ENCODE measurements at regions not wholly inside any gene's neighbourhood (a gene's known extent, or its start where the extent isn't known, plus 50 kb on each side); places are given as distances from the start of the nearest gene placed in this dataset.
A peak's percentile ranks its signal among the peaks of the same experiment; 100 is the strongest.

- no peak for TF ChIP-seq ZNF114 (CRISPR knock-in tag; IDR thresholded peaks at IDR 0.05)
- TF ChIP-seq STAT1 (IDR thresholded peaks at IDR 0.05; ENCODE audit: unreplicated experiment): no peak
- TF ChIP-seq POLR2AphosphoS5 (IDR thresholded peaks at IDR 0.05; ENCODE audit: low read depth): no peak
- TF ChIP-seq, protein P1, sequence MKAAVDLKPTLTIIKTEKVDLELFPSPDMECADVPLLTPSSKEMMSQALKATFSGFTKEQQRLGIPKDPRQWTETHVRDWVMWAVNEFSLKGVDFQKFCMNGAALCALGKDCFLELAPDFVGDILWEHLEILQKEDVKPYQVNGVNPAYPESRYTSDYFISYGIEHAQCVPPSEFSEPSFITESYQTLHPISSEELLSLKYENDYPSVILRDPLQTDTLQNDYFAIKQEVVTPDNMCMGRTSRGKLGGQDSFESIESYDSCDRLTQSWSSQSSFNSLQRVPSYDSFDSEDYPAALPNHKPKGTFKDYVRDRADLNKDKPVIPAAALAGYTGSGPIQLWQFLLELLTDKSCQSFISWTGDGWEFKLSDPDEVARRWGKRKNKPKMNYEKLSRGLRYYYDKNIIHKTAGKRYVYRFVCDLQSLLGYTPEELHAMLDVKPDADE (IDR thresholded peaks at IDR 0.05): no peak
Observed at GRCh38 chr3:144096016-144096415, 124.4 kb downstream of the DIPK2A start (continued).

- Histone ChIP-seq H3K4me3 (no peak overlapping the region), H3F3A (replicated peaks; ENCODE audit: low read depth) (no peaks in the 10 kb centered on the region), H3K36me3 (ENCODE audit: insufficient read depth) (no peaks in the 10 kb centered on the region; the same call in 1 of the 2 replicates), H3K9me2 (ENCODE audit: insufficient read depth) (peaks cover 2% of the 10 kb centered on the region), H3K27me3 (ENCODE audit: insufficient read depth) (no peaks in the 10 kb centered on the region), H3K27ac (ENCODE audit: low read depth) (peak overlapping the region; percentile 63; the same call in 1 of the 2 replicates), H4K20me1 (replicated peaks; ENCODE audit: insufficient read depth) (no peaks in the 10 kb centered on the region), H3K79me2 (replicated peaks; ENCODE audit: insufficient read depth) (no peaks in the 10 kb centered on the region), H2AFZ (peak overlapping the region; percentile 74), H3K4me1 (ENCODE audit: insufficient read depth) (peaks cover 15% of the 10 kb centered on the region), H3K4me2 (no peak overlapping the region)
- Mint-ChIP-seq H3K27me3 (ENCODE audit: insufficient read depth, low read depth, poor library complexity) (peaks cover 1% of the 10 kb centered on the region), H3K36me3 (ENCODE audit: low read depth) (peaks cover 30% of the 10 kb centered on the region; the same call in 2 of the 3 replicates), H3K4me3 (no peak overlapping the region), H3K9me3 (peaks cover 36% of the 10 kb centered on the region), H3K4me1 (peaks cover 14% of the 10 kb centered on the region; the same call in 2 of the 3 replicates), H3K27ac (no peak overlapping the region)
- no peak for DNase-seq (ENCODE audit: low spot score)
- peak; percentile 80 for ATAC-seq
- TF ChIP-seq JUNB (IDR thresholded peaks at IDR 0.05; ENCODE audit: unreplicated experiment) (no peak), EZH2 (IDR thresholded peaks at IDR 0.05; ENCODE audit: low read depth, unreplicated experiment) (no peak), CTCF (conservative IDR thresholded peaks at IDR 0.05; ENCODE audit: low read depth in 2 of 2) (no peak), REST (IDR thresholded peaks at IDR 0.05; ENCODE audit: unreplicated experiment) (no peak), ZNF114 (CRISPR knock-in tag; IDR thresholded peaks at IDR 0.05) (no peak), NANOG (IDR thresholded peaks at IDR 0.05; ENCODE audit: borderline replicate concordance) (no peak), POLR2AphosphoS5 (IDR thresholded peaks at IDR 0.05; ENCODE audit: low read depth) (no peak), ZNF331 (CRISPR knock-in tag; IDR thresholded peaks at IDR 0.05; ENCODE audit: low read depth) (no peak), STAT1 (IDR thresholded peaks at IDR 0.05; ENCODE audit: unreplicated experiment) (no peak)
- TF ChIP-seq, protein P2, sequence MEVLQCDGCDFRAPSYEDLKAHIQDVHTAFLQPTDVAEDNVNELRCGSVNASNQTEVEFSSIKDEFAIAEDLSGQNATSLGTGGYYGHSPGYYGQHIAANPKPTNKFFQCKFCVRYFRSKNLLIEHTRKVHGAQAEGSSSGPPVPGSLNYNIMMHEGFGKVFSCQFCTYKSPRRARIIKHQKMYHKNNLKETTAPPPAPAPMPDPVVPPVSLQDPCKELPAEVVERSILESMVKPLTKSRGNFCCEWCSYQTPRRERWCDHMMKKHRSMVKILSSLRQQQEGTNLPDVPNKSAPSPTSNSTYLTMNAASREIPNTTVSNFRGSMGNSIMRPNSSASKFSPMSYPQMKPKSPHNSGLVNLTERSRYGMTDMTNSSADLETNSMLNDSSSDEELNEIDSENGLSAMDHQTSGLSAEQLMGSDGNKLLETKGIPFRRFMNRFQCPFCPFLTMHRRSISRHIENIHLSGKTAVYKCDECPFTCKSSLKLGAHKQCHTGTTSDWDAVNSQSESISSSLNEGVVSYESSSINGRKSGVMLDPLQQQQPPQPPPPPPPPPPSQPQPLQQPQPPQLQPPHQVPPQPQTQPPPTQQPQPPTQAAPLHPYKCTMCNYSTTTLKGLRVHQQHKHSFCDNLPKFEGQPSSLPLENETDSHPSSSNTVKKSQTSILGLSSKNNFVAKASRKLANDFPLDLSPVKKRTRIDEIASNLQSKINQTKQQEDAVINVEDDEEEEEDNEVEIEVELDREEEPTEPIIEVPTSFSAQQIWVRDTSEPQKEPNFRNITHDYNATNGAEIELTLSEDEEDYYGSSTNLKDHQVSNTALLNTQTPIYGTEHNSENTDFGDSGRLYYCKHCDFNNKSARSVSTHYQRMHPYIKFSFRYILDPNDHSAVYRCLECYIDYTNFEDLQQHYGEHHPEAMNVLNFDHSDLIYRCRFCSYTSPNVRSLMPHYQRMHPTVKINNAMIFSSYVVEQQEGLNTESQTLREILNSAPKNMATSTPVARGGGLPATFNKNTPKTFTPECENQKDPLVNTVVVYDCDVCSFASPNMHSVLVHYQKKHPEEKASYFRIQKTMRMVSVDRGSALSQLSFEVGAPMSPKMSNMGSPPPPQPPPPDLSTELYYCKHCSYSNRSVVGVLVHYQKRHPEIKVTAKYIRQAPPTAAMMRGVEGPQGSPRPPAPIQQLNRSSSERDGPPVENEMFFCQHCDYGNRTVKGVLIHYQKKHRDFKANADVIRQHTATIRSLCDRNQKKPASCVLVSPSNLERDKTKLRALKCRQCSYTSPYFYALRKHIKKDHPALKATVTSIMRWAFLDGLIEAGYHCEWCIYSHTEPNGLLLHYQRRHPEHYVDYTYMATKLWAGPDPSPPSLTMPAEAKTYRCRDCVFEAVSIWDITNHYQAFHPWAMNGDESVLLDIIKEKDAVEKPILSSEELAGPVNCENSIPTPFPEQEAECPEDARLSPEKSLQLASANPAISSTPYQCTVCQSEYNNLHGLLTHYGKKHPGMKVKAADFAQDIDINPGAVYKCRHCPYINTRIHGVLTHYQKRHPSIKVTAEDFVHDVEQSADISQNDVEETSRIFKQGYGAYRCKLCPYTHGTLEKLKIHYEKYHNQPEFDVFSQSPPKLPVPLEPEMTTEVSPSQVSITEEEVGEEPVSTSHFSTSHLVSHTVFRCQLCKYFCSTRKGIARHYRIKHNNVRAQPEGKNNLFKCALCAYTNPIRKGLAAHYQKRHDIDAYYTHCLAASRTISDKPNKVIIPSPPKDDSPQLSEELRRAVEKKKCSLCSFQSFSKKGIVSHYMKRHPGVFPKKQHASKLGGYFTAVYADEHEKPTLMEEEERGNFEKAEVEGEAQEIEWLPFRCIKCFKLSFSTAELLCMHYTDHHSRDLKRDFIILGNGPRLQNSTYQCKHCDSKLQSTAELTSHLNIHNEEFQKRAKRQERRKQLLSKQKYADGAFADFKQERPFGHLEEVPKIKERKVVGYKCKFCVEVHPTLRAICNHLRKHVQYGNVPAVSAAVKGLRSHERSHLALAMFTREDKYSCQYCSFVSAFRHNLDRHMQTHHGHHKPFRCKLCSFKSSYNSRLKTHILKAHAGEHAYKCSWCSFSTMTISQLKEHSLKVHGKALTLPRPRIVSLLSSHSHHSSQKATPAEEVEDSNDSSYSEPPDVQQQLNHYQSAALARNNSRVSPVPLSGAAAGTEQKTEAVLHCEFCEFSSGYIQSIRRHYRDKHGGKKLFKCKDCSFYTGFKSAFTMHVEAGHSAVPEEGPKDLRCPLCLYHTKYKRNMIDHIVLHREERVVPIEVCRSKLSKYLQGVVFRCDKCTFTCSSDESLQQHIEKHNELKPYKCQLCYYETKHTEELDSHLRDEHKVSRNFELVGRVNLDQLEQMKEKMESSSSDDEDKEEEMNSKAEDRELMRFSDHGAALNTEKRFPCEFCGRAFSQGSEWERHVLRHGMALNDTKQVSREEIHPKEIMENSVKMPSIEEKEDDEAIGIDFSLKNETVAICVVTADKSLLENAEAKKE (CRISPR knock-in tag; IDR thresholded peaks at IDR 0.05): no peak
- TF ChIP-seq, protein P1 (IDR thresholded peaks at IDR 0.05): no peak
Observed at GRCh38 chr3:144097163-144097562, 125.5 kb downstream of the DIPK2A start.
